Colon (tissue), 2 donors: ENCODE measurements at regions not wholly inside any gene's neighbourhood (a gene's known extent, or its start where the extent isn't known, plus 50 kb on each side); places are given as distances from the start of the nearest gene placed in this dataset.
"Not testable (repeated sequence)": the region's sequence is repeated elsewhere in the genome, so short reads cannot be mapped to it uniquely, and the experiment has no call there.

Source experiments
- FAIRE-seq: peaks from 2 replicates; lab custom pipeline; 2012; peaks lifted over from hg19 to GRCh38; lab: Jason Lieb, UNC
- donor health status: control.
- donor health status: control.

- FAIRE-seq, result no peak
Measured at GRCh38 chr3:20245781-20246180, 59.8 kb upstream of the SGO1 start.

DNA sequence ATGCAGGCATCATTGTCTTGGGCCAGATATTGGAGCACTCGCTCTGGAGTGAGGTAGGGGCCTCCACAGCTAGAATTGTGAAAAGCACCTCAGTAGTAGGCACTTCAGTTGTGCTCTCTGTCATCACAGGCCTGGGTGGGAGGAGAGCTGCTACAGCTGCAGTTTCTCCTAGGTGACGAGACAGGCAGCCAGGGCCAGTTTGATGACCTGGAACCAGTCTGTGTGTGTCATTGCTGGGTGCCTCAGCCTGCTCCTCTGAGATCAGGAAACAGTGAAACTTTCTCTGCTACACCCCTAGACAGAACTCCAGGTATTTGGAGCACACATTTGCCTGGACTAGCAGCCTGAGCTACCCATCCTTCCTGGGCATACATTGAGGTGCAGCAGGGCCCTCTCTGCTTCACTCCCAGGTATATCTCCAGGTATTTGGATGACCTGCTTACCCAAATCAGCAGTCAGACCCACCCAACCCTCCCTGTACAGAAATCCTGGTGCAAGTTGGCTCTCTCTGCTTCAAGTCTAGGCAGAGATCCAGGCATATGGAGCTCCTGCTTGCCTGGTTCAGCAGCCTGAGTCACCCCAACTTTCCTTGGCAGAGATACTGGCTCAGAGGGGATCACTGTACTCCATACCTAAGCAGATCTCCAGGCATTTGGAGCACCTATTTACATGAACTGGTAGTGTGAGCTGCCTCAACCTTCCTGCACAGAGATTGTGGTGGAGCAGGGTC, 54.3 kb upstream of the SGO1 start:
- FAIRE-seq, result no peak

- not testable (repeated sequence) for FAIRE-seq
Measured at GRCh38 chr3:20238199-20238598, 52.2 kb upstream of the SGO1 start.

DNA sequence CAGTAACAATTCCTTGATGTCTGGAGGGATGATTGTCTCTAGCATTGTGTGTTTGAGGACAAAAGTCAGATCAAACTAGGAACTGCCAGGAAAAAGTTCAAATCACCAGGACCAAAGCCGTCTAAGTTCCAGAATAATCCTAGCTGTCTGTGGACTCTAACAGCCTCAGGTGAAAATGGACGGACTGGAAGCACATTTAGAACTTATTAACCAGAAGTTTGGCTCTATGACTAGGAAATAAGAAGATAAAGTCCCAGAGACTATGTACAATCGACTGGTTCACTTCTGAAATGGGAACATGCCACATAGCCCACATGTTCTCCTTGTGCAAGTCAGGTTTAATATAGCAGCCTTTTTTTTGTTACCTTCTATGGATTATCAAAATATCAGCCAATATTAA, 50.6 kb upstream of the SGO1 start:
- no peak for FAIRE-seq
